Nephron progenitor cell (in vitro differentiated cells): ENCODE measurements at regions not wholly inside any gene's neighbourhood (a gene's known extent, or its start where the extent isn't known, plus 50 kb on each side); places are given as distances from the start of the nearest gene placed in this dataset.

Source experiments
- DNase-seq: peaks from one replicate; pipeline ENCODE4 v3.0.0; 2021
- H3K27ac Mint-ChIP-seq: 2 replicates; pipeline ENCODE4 v1.8.0; 2021; ENCODE audit warnings: mild to moderate bottlenecking, moderate library complexity, mixed read lengths
- H3K27me3 Mint-ChIP-seq: 2 replicates; pipeline ENCODE4 v1.8.0; 2021; ENCODE audit warnings: mild to moderate bottlenecking, low read depth, mixed read lengths; ENCODE audit not compliant: poor library complexity
- H3K36me3 Mint-ChIP-seq: 2 replicates; pipeline ENCODE4 v1.8.0; 2021; ENCODE audit warnings: low read depth, mixed read lengths
- H3K4me1 Mint-ChIP-seq: 2 replicates; pipeline ENCODE4 v1.8.0; 2021; ENCODE audit warnings: mixed read lengths
- H3K4me3 Mint-ChIP-seq: 2 replicates; pipeline ENCODE4 v1.8.0; 2021; ENCODE audit warnings: mild to moderate bottlenecking, moderate library complexity, mixed read lengths
- H3K9me3 Mint-ChIP-seq: 2 replicates; pipeline ENCODE4 v1.8.0; 2021; ENCODE audit warnings: mild to moderate bottlenecking, moderate library complexity, mixed read lengths
- TF ChIP-seq, protein P1 (sequence below): fragments of 200-600 bp; sonication (generic); IDR thresholded peaks from 2 replicates; pipeline ENCODE4 v1.5.0; 2021; ENCODE audit warnings: antibody characterized with exemption

DNA sequence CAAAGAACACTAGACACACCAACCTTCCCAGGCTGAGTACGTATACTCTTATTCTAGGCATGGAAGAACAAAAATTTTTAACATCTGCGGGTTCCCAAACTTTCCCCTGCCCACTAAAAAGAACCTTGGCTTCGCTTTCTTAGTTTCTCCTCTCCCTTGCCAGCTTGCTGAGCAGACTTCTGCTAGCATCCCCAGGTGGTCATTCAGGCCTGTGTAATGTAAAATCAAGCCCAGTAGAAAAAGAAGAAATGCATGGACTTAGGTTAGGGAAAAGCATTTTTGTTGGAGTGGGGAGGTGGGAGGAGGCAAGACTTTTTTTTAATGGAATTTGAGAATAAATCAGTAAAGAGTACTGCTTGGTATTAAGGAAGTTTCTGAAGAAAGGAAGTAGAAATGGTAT, 331.0 kb upstream of the TLE4 start:
- TF ChIP-seq, protein P1, sequence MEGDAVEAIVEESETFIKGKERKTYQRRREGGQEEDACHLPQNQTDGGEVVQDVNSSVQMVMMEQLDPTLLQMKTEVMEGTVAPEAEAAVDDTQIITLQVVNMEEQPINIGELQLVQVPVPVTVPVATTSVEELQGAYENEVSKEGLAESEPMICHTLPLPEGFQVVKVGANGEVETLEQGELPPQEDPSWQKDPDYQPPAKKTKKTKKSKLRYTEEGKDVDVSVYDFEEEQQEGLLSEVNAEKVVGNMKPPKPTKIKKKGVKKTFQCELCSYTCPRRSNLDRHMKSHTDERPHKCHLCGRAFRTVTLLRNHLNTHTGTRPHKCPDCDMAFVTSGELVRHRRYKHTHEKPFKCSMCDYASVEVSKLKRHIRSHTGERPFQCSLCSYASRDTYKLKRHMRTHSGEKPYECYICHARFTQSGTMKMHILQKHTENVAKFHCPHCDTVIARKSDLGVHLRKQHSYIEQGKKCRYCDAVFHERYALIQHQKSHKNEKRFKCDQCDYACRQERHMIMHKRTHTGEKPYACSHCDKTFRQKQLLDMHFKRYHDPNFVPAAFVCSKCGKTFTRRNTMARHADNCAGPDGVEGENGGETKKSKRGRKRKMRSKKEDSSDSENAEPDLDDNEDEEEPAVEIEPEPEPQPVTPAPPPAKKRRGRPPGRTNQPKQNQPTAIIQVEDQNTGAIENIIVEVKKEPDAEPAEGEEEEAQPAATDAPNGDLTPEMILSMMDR = no peak
- no peak for DNase-seq
- Mint-ChIP-seq H3K4me1 (no peaks in the 10 kb centered on the region), H3K36me3 (no peaks in the 10 kb centered on the region), H3K9me3 (peaks cover 12% of the 10 kb centered on the region), H3K4me3 (no peak overlapping the region), H3K27me3 (no peaks in the 10 kb centered on the region), H3K27ac (no peak overlapping the region)

DNA sequence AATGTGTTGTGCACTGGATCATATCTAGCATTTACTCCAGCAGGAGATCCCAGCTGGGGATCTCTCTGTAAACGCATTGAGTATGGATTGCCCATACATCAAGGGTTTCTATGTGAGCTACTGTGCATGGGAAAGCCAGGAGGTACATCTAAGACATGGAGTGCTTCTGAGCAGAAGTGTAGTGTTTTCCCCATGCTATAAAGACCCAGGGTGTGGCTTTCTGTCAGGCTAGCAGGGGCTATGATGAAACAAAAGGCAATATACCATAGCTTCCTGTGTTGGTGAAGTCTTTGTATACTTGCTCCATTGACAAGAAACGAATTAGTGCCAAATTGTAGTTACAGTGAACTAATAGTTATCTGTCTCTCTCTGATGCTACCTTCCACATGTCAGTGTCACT, 329.3 kb upstream of the TLE4 start:
- TF ChIP-seq, protein P1 = no peak
- Mint-ChIP-seq H3K27ac (no peak overlapping the region), H3K9me3 (peaks cover 1% of the 10 kb centered on the region), H3K27me3 (no peaks in the 10 kb centered on the region), H3K4me3 (no peak overlapping the region), H3K36me3 (no peaks in the 10 kb centered on the region), H3K4me1 (no peaks in the 10 kb centered on the region)
- DNase-seq = no peak

DNA sequence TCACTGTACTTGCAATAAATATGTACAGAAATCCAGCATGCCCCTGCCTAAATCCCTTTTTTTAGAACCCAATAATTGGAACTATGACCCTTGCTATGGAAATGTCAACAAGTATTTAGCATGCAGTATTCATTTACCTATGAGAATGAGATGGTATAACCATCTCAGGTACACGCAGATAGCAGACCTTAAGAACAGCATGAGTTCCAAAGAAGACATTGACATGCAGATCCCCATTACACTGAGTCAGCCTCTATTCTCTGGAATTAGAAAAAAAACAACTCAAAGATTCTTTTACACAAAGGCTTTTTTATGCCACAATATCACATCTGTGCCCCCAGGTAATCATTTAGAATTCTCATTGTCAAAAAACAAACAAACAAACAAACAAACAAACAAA, 325.6 kb upstream of the TLE4 start:
- H3K27me3 Mint-ChIP-seq = no peaks in the 10 kb centered on the region
- TF ChIP-seq, protein P1 = no peak
- no peaks in the 10 kb centered on the region for H3K9me3 Mint-ChIP-seq
- no peaks in the 10 kb centered on the region for H3K4me1 Mint-ChIP-seq
- H3K4me3 Mint-ChIP-seq = no peak overlapping the region
- no peak overlapping the region for H3K27ac Mint-ChIP-seq
- no peaks in the 10 kb centered on the region for H3K36me3 Mint-ChIP-seq
- no peak for DNase-seq

DNA sequence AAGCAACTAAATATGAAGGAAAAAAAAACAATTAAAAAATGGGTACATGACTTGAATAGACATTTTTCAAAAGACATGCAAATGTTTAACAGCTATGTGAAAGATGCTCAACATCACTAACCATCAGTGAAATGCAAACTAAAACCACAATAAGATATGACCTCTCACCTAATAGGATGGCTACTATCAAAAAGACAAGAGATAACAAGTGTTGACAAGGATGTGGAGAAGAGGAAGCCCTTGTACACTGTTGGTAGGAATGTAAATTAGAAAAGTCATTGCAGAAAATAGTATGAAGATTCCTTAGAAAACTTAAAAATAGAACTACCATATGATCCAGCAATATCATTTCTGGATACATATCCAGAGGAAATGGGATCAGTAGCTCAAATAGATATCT, 324.7 kb upstream of the TLE4 start:
- TF ChIP-seq, protein P1 = no peak
- H3K9me3 Mint-ChIP-seq = peaks cover 7% of the 10 kb centered on the region
- H3K4me1 Mint-ChIP-seq = no peaks in the 10 kb centered on the region
- H3K27me3 Mint-ChIP-seq = no peaks in the 10 kb centered on the region
- peaks cover 3% of the 10 kb centered on the region for H3K36me3 Mint-ChIP-seq
- no peak overlapping the region for H3K4me3 Mint-ChIP-seq
- H3K27ac Mint-ChIP-seq = no peak overlapping the region
- DNase-seq = no peak

DNA sequence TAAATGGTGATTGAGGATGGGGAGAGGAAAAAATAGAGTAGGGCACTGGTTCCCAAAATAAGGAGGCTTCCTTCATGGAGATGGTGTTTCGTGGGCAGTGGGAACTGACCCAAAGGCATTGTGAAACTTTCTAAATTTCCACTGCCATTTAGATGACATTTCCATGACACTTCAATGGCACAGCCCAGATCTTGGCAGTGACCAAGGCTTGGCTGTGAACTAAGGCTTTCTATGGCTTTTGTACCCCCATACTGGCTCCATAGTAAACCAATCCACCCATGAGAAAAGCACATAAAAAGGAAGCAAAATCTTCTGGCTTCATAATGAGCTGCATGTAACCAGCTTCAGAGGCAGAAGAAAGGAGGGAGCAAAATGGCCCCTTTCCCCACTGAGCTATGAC, 321.0 kb upstream of the TLE4 start:
- no peak overlapping the region for H3K4me3 Mint-ChIP-seq
- peaks cover 7% of the 10 kb centered on the region for H3K4me1 Mint-ChIP-seq
- no peak overlapping the region for H3K27ac Mint-ChIP-seq
- DNase-seq = no peak
- peaks cover 19% of the 10 kb centered on the region for H3K9me3 Mint-ChIP-seq
- TF ChIP-seq, protein P1 = no peak
- peaks cover 4% of the 10 kb centered on the region for H3K36me3 Mint-ChIP-seq
- no peaks in the 10 kb centered on the region for H3K27me3 Mint-ChIP-seq

DNA sequence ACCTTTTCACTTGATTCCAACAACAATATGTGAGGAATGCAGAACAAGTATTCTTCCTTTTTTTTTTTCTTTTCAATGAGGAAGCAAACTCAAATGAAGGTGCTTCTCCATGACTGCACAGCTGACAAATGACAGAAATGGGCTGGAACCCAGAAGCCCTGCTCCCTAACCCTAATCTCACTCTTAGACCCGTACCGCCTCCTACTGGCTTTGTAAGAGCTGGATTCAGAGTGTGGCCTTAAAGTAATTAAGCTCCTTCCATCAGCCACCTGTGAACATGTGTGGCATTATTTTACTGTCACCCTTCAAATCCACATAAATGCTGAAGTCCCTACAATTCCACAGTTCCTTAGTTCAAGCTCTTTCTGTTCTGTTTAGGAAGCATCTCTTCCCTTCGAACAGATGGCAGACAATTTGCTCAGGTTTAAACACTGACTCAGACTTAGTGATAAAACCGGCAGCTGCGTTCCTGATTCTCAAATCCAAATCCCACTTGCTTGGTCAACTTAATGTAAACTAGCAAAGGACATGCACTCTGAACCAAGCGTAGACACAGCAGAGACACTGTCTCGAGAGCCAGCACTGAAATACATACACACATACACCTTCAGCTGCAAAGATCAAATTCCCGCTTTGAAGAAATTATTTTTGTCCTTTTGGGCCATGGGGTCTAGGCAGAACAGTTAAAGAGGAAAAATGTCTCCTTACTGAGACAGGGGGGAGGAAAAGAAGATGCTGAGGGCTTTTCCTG, 316.7 kb upstream of the TLE4 start:
- DNase-seq = no peak
- H3K27ac Mint-ChIP-seq = no peak overlapping the region

More for the DNA sequence above, 316.7 kb upstream of the TLE4 start:
- H3K9me3 Mint-ChIP-seq = peaks cover 21% of the 10 kb centered on the region
- peaks cover 6% of the 10 kb centered on the region for H3K36me3 Mint-ChIP-seq
- peaks cover 3% of the 10 kb centered on the region for H3K27me3 Mint-ChIP-seq
- TF ChIP-seq, protein P1 = no peak
- no peak overlapping the region for H3K4me3 Mint-ChIP-seq
- H3K4me1 Mint-ChIP-seq = peaks cover 15% of the 10 kb centered on the region
